Ascending aorta (tissue), 2 donors: ENCODE measurements at regions not wholly inside any gene's neighbourhood (a gene's known extent, or its start where the extent isn't known, plus 50 kb on each side); places are given as distances from the start of the nearest gene placed in this dataset.

Experiments
- DNase-seq, 2 donors: peaks; one replicate each; pipeline ENCODE4 v3.0.0-alpha.2; 2019; ENCODE audit warnings: low spot score in 2 of 2
- H3K27ac ChIP-seq, 2 donors: fragments of 200-600 bp; sonication (generic); one replicate each; pipeline ENCODE4 v1.5.1; 2016 to 2017; ENCODE audit warnings: mild to moderate bottlenecking in 1 of 2
- H3K27me3 ChIP-seq: fragments of 200-600 bp; sonication (generic); one replicate; pipeline ENCODE4 v1.5.1; 2017
- H3K36me3 ChIP-seq, 2 donors: fragments of 200-600 bp; sonication (generic); one replicate each; pipeline ENCODE4 v1.5.1; 2016
- H3K4me1 ChIP-seq, 2 donors: fragments of 200-600 bp; sonication (generic); one replicate each; pipeline ENCODE4 v1.5.1; 2016 to 2017; ENCODE audit warnings: mild to moderate bottlenecking in 1 of 2
- H3K4me3 ChIP-seq, 2 donors: fragments of 200-600 bp; sonication (generic); one replicate each; pipeline ENCODE4 v1.5.1; 2016 to 2017; ENCODE audit warnings: mild to moderate bottlenecking in 1 of 2
- H3K9me3 ChIP-seq, 2 donors: fragments of 200-600 bp; sonication (generic); one replicate each; pipeline ENCODE4 v1.5.1; 2016
- intact Hi-C: fragments of 100-400 bp; cut with DNase I; formaldehyde crosslinking; loops from one replicate; pipeline ENCODE4 v1.15.1; 2023
- TF ChIP-seq, protein P1 (sequence below), 3 experiments: fragments of 200-600 bp in 2 of 3; fragments of 450-650 bp in 1 of 3; sonication (generic) in 2 of 3; IDR thresholded peaks; one replicate each; pipeline ENCODE4 v1.5.1; 2016 to 2019; ENCODE audit warnings: antibody characterized with exemption in 3 of 3, mild to moderate bottlenecking in 1 of 3, moderate library complexity in 1 of 3

- no peak for DNase-seq
- no peaks in the 10 kb centered on the region for H3K4me1 ChIP-seq
- intact Hi-C loops, result no loop called here
- no peaks in the 10 kb centered on the region for H3K27me3 ChIP-seq
- H3K4me3 ChIP-seq, result no peak overlapping the region
- no peaks in the 10 kb centered on the region for H3K9me3 ChIP-seq
- TF ChIP-seq, protein P1, sequence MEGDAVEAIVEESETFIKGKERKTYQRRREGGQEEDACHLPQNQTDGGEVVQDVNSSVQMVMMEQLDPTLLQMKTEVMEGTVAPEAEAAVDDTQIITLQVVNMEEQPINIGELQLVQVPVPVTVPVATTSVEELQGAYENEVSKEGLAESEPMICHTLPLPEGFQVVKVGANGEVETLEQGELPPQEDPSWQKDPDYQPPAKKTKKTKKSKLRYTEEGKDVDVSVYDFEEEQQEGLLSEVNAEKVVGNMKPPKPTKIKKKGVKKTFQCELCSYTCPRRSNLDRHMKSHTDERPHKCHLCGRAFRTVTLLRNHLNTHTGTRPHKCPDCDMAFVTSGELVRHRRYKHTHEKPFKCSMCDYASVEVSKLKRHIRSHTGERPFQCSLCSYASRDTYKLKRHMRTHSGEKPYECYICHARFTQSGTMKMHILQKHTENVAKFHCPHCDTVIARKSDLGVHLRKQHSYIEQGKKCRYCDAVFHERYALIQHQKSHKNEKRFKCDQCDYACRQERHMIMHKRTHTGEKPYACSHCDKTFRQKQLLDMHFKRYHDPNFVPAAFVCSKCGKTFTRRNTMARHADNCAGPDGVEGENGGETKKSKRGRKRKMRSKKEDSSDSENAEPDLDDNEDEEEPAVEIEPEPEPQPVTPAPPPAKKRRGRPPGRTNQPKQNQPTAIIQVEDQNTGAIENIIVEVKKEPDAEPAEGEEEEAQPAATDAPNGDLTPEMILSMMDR (IDR thresholded peaks at IDR 0.05), result no peak
- no peak overlapping the region for H3K27ac ChIP-seq
- no peaks in the 10 kb centered on the region for H3K36me3 ChIP-seq
These were observed 735.7 kb downstream of the QKI start for GRCh38 chr6:164150232-164150631.

DNA sequence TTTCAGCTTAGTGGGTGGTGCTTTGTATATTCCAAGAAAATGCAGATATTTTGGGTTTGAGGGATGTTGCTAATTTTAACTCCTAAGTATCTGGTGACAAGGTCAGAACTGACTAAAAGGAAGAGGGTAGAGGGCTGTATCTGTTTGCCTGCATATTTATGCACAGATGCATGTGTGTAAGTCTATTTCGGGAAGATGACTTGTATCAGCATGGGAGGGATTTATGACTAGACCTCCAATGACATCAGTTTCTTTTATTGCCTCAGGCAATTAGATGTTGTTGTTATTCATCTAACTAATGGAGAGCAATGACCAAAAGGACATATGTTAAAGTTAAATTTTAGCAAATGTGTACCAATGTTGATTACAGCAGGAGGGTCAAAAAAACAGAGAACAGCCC is 734.3 kb downstream of the QKI start:
- H3K9me3 ChIP-seq, result no peaks in the 10 kb centered on the region
- DNase-seq, result no peak
- H3K27ac ChIP-seq, result no peak overlapping the region
- H3K27me3 ChIP-seq, result no peaks in the 10 kb centered on the region
- H3K4me3 ChIP-seq, result no peak overlapping the region
- TF ChIP-seq, protein P1 (IDR thresholded peaks at IDR 0.05), result no peak
- intact Hi-C loops, result no loop called here
- H3K36me3 ChIP-seq, result no peaks in the 10 kb centered on the region
- H3K4me1 ChIP-seq, result no peaks in the 10 kb centered on the region

DNA sequence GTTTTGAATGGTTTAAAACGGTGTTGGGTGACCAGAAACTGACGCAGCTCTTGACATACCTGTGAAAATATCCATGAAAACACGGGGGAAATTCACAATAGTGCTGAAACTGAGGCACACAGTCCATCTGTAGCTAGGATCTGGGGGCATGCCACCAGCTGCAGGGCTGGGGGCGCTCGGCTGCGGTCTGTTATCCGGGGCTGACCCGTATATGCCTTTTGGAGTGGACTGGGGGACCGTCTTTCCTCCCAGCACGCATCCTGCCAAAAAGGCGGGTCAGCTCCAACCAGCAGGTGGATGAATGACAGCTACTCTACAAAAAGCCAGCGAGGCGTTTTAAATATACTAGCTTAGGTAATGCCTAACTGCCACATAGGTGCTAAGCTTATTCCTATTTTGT is 729.8 kb downstream of the QKI start:
- intact Hi-C loops, result no loop called here
- H3K4me1 ChIP-seq, result no peaks in the 10 kb centered on the region

DNA sequence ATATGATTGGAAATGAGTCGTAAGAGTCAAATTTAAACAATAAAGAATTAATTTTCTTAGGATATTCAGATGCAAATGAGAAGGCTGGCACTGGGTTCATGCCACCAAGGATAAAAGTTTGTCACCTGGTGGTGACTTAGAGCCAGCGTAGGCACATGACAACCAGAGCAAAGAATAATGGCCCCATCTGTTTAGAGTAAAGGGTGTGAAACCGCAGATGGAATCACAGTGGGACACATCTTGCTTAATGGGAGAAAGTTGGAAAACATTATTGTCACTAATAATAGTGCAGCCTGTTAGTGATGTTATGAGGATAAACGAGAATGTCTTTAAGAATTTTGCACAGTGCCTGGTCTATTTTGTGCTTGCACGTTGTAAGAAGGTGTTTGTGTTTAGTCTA is 727.8 kb downstream of the QKI start:
- intact Hi-C loops, result no loop called here
- H3K9me3 ChIP-seq, result no peaks in the 10 kb centered on the region

More for the DNA sequence above, 729.8 kb downstream of the QKI start:
- no peak overlapping the region for H3K4me3 ChIP-seq
- H3K9me3 ChIP-seq, result no peaks in the 10 kb centered on the region
- no peaks in the 10 kb centered on the region for H3K27me3 ChIP-seq
- no peak for DNase-seq
- no peaks in the 10 kb centered on the region for H3K36me3 ChIP-seq
- TF ChIP-seq, protein P1 (IDR thresholded peaks at IDR 0.05), result no peak
- no peak overlapping the region for H3K27ac ChIP-seq

DNA sequence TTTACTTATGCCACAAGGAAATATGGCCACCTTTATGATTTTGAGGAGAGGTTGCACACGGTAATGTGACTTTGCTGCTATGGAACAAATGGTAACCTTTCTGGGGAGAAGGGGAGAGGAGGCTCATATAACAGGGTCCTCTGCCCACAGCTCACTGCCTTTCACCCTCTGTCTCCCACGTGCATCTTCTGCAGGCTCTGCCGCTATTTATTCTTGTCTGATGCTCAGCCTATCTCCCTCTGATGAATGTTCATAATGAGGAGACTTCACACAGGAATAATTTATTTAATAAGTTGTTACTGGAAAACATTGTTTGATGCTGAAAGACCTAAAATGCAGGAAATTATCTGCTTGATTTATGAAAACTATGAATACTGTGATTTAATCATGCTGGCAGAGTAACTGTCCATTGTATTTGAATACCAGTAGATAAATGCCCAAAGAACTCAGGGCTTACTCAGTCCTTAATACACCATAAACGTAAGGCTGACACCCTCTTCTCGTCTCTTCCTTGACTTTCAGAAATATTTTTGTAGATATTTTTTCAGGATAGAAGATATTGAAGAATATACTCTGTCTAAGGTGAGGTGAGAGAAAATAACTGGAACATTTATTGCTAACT is 721.1 kb downstream of the QKI start:
- Histone ChIP-seq H3K27me3 (no peaks in the 10 kb centered on the region), H3K4me3 (no peak overlapping the region), H3K27ac (no peak overlapping the region), H3K36me3 (no peaks in the 10 kb centered on the region), H3K9me3 (no peaks in the 10 kb centered on the region), H3K4me1 (no peaks in the 10 kb centered on the region)
- TF ChIP-seq, protein P1 (IDR thresholded peaks at IDR 0.05), result no peak
- intact Hi-C loops, result no loop called here
- DNase-seq, result no peak

More for the DNA sequence above, 727.8 kb downstream of the QKI start:
- H3K4me1 ChIP-seq, result no peaks in the 10 kb centered on the region
- no peak overlapping the region for H3K27ac ChIP-seq
- no peak for DNase-seq
- no peaks in the 10 kb centered on the region for H3K36me3 ChIP-seq
- H3K4me3 ChIP-seq, result no peak overlapping the region
- TF ChIP-seq, protein P1 (IDR thresholded peaks at IDR 0.05), result no peak
- no peaks in the 10 kb centered on the region for H3K27me3 ChIP-seq

DNA sequence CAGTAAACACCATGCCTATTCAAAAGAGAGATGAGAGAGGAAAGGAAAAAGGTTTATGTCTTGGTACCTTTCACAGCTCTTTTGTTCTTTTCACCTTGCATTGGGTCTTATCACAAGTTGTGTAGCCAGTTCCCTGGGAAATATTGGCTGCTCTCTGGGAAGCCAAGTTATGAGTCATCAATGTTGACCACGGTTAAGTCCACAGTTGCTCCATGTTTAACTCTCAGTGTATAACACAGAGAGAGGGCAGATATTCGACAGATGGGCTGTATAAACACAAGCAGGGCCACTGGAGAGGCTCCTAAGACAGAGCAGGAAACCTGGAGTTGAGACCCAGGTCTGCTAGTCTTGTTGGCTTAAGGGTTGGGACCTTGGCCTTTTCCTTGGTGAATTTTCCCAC is 718.6 kb downstream of the QKI start:
- intact Hi-C loops, result no loop called here
- H3K4me3 ChIP-seq, result no peak overlapping the region
- H3K27ac ChIP-seq, result no peak overlapping the region
- no peak for DNase-seq
- H3K4me1 ChIP-seq, result no peaks in the 10 kb centered on the region
- no peaks in the 10 kb centered on the region for H3K9me3 ChIP-seq
- H3K36me3 ChIP-seq, result no peaks in the 10 kb centered on the region
- H3K27me3 ChIP-seq, result no peaks in the 10 kb centered on the region
- TF ChIP-seq, protein P1 (IDR thresholded peaks at IDR 0.05), result no peak
